HG02571 (cell line): ENCODE measurements at regions not wholly inside any gene's neighbourhood (a gene's known extent, or its start where the extent isn't known, plus 50 kb on each side); places are given as distances from the start of the nearest gene placed in this dataset.
"Not testable (repeated sequence)": the region's sequence is repeated elsewhere in the genome, so short reads cannot be mapped to it uniquely, and the experiment has no call there.

ENCODE experiments used
- ATAC-seq: cut with Tn5 transposase; IDR thresholded peaks from one replicate; pipeline ENCODE4 v1.9.1; 2021; ENCODE audit warnings: mild to moderate bottlenecking, moderate library complexity; ENCODE audit not compliant: unreplicated experiment

- not testable (repeated sequence) for ATAC-seq
Observed at GRCh38 chr2:76697439-76697838, 824.7 kb downstream of the LRRTM4 start.

DNA sequence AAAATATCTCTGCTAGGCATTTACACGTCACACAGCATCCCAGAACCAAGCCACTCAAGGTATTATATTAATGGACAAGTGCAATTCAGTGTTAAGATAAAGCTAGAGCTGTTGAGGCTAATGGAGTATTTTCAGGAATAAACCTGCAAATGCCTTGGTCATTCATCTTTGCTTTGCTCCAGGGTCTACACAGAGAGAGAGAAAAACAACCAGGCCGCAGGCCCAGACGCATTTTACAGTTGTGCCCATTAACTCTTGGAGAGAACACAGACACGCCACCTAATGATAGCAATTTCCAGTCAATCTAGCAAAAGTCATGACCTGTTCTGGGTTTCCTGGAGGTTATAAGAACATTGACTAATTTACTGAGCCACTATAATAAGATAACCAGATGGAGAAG, 829.3 kb downstream of the LRRTM4 start:
- ATAC-seq: no peak

- no peak for ATAC-seq
Observed at GRCh38 chr2:76688732-76689131, 833.4 kb downstream of the LRRTM4 start.

DNA sequence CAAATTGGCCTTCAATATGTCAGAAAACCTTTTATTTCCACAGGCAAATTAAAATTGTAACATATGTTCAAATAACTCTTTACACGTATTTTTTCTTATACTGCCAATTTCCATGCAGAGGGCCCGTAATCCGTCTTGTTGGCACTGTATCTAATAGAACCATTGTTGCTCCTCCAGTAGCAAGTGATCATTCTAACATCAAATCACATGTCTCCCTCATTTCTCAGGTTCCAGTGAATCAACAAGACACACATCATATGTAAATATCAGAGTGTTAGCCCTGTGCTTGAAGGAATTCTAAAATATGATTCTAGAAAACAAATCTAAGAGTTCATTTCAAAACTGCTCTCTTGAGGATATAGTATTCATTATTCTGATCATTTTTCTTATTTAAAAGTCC, 834.3 kb downstream of the LRRTM4 start:
- no peak for ATAC-seq

GRCh38 chr2:76684756-76685155, 837.4 kb downstream of the LRRTM4 start:
- ATAC-seq: no peak

DNA sequence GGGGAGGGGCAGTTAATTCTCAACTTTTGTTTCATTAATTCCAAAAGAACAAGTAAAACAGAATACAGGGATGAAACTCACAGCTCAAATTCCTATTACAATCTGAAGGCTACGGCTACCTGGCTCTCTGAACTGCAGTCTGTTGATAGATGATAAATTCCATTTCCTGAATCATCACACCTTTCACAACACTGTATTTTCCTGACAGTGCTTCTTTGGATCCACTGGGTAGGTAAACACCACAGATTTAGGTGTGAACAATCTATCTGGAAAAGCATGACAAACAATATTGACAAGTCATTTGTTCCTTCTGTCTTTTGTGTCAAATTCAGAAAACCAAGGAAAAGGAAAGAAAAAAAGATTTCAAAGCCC, 843.2 kb downstream of the LRRTM4 start:
- ATAC-seq: no peak

- no peak for ATAC-seq
Observed at GRCh38 chr2:76678383-76679024, 843.7 kb downstream of the LRRTM4 start.

DNA sequence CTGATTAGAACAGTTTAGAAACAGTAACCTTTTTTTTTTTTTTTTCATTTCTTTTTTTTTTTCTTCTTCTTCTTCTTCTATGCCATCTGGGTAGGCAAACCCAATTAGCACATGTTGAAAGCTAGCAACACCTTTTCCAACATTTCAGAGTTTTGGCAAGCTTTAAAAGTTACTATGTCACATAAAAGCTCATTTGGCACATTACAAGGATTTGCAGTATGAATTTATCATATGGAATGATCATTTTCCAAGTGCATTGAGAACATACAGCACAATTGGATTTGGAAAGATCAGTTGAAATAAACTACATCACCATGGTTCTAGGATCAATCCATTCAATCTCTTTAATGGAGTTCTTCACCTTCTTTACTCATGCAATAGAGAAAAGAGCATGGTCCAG, 847.0 kb downstream of the LRRTM4 start:
- ATAC-seq: no peak

DNA sequence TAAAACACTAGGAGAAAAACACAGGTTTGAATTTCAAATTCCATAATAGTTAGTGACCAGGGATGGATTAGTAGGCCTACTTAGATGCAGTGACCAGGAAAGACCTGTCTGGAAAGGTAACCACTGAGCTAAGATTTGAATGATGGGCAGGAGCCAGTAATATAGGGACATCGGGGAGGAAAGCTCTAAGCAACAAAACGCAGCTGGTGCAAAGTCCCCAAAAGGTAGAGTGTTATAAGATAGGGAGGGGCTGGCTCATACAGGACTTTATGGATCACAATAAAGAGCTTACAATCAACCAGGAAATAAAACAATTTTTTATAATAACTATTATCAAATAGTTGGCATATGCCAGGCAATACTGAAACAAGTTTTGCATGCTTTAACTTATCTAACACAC, 849.4 kb downstream of the LRRTM4 start:
- ATAC-seq: no peak

DNA sequence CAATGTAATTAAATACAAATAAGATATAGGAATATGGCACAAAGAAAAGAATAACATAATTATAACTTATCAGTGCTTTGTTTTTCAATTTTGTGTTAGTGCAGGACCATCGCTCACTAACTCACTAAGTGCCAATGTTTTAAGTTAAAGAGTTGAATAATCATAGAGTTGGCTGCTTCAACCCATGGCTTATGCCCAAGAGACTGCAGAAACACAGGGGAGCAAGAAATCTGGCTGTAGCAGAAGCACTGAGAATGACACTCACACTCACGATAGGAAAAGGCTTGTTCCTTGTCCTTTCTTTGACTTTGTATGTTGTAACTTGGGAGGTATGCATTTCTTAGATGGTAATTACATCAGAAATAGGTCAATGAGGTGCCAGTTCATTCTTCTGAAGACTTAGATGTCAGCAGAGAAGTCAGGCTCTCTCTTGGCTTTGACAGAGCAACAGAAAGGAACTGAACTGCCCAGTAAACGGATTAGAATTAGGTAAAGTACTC, 852.2 kb downstream of the LRRTM4 start:
- ATAC-seq: no peak

DNA sequence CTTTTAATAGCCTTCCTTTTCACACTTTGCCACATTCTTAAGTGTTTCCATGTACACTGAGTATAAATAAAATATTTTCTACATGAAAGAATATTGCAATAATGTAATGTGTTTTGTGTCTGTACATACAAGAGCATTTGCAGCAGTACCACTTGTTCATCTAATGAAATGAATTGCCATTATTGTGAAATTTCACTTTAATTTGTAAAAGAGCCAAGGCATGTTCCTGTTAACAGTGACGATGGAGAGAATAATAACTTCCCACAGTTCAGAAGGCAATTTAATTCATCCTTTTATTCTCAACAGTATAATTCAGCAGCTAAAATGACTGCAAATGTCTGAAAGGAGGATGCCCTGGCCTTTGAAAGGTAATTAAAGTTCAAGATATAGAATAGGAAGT, 853.9 kb downstream of the LRRTM4 start:
- ATAC-seq: no peak

- no peak for ATAC-seq
Observed at GRCh38 chr2:76667821-76668271, 854.3 kb downstream of the LRRTM4 start.

DNA sequence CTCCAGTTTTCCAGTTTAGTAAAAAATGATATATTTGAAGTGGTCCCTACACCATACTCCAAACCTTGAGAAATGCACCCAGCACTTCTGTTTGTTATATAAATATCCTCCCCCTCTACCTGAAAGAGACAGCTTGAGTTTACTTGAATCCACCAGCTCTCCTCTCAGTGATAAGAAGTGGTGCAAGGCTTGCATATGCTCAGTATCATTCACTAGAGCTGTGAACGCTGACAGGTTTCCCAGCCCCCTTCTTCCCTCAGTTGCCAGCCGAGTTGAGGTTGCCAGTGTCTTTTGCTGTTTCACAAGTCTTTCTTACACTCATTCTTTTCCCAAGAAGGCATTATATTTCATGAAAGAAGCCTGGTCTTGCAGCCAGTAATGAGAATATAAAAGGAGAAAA, 880.0 kb downstream of the LRRTM4 start:
- no peak for ATAC-seq

DNA sequence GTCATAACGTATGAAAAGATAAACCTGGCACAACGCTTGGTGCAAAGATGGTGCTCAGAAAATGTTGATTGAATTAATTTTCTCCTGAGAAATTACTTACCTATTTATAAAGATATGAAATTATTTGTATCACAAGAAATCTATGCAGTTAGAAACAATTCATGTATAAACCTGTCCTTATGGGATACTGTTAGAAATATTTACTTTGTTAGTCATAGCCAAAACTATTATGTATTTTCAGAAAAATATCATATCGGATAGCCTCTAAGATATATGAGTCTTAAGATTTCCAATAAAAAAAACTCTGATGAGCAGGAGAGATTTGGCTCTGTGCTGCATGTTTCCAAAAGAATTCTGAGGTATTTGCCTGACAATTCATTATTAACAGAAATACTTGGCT, 880.7 kb downstream of the LRRTM4 start:
- ATAC-seq: no peak

GRCh38 chr2:76640905-76641304, 881.3 kb downstream of the LRRTM4 start:
- ATAC-seq: no peak

GRCh38 chr2:76639171-76639680, 883.0 kb downstream of the LRRTM4 start:
- ATAC-seq: no peak

GRCh38 chr2:76633276-76633921, 888.8 kb downstream of the LRRTM4 start:
- no peak for ATAC-seq

DNA sequence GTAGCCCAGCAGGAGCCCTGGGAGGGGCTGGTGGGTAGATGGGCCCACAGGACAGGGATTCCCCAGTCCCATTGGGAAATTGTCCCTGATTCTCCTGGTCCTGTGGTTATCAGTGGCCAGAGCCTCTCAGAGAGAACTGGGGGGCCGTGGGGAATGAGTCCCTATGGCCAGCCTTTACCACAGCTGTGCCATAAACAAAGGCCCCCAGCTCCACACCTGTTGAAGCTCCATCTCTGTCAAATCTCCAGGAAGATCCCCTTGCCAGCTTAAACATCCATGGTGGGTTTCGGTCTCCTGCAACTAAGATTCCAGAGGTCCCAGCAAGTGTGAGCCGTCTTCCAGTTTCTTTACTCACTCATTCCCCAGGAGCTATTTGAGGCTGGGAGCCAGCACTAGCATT, 897.1 kb downstream of the LRRTM4 start:
- no peak for ATAC-seq

DNA sequence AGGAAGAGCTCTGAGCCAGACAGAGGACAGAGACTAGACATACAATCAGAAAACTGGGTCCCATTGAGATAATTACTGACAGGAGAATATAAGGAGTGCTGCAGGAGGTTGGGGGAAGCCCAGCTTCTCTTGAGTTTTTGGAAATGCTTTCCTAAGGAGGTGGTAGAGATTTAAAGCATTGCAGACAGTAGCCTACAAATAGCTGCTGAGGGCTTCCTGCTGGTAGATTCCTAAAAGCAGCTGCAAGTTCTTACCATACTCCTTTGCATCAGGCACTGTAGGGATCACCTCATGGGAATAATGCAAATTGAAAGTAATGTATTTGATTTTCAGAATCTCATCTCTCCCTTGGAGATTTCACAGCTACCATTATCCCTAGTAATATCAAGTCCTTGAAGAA, 902.6 kb upstream of the GCFC2 start:
- ATAC-seq: no peak

GRCh38 chr2:76612764-76613163, 902.0 kb upstream of the GCFC2 start:
- no peak for ATAC-seq

DNA sequence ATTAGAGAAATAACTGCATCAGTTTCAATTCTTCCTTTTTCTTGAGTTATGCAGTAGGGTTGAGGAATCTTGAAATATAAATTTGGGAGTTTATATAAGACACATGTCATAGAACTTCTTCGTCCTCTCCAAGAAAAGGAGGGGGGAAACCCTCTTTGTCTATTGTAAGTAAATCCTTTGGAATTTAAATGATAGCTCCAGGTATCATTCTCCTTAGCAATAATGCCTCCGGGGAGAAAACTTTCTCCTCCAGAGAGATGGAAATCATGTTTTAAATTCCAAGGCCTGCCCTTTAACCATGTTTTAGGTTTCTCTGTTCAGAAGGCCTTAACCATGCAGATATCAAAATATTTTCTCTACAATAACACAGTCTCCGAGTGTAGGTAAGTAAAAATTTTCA, 899.7 kb upstream of the GCFC2 start:
- no peak for ATAC-seq

DNA sequence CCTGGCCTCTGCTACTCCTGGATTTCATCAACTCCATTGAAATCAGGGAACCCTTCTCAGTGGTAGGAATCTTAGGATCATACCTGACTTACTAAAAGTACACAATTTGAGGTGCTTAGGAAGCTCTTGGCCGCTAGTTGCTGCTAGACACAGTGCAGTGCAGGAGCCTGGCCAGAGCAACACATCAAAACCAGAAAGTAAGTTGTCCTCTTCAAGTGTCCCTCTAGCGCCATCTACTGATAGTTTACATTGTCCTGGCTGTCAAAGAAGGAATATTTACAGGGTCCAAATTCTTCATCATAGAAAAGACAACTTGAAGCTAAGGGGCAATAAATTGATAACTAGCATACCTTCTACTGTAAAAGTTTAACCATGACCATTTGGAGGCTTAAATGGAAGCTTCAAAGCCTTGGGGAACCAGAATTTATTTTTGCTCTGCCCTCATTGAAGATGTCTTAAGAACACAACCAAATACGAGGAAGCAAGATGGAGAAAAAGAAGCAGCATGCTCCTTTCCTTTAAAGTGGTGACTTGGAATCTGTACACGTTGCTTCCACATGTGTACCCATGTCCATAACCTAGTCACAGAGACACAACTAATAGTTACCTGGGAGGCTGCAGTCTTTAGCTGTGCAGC, 889.1 kb upstream of the GCFC2 start:
- ATAC-seq: peak; percentile 97
